B cell (primary cell): ENCODE measurements at regions not wholly inside any gene's neighbourhood (a gene's known extent, or its start where the extent isn't known, plus 50 kb on each side); places are given as distances from the start of the nearest gene placed in this dataset.

Experiments used
- ATAC-seq: fragments of 200-7000 bp; cut with Tn5 transposase; one replicate; pipeline ENCODE4 v1.10.0; 2021; ENCODE audit warnings: low read depth, mild to moderate bottlenecking, moderate number of reproducible peaks, moderate library complexity
- CTCF ChIA-PET: fragments of 350-600 bp; sonication (Branson Sonifier 250); formaldehyde crosslinking; loops from one replicate; lab custom pipeline; 2021; ENCODE audit warnings: antibody characterized with exemption, inconsistent platforms; lab: Charles Lee
- POLR2A ChIA-PET: fragments of 350-600 bp; sonication (Branson Sonifier 250); formaldehyde crosslinking; loops from one replicate; lab custom pipeline; 2021; ENCODE audit warnings: antibody characterized with exemption; lab: Charles Lee
- DNase-seq: peaks from one replicate; pipeline ENCODE4 v3.0.0; 2013
- H2AFZ ChIP-seq: 2 replicates; pipeline ENCODE4 v1.6.1; 2012; ENCODE audit warnings: mild to moderate bottlenecking, low read depth, low read length; ENCODE audit not compliant: insufficient read depth, poor library complexity, severe bottlenecking
- H3K27ac ChIP-seq, 2 donors: 1 replicate in 1 of 2; 2 replicates in 1 of 2; pipeline ENCODE4 v1.5.1; 2012 to 2013; ENCODE audit warnings: low read length in 2 of 2, mild to moderate bottlenecking in 2 of 2, moderate library complexity in 1 of 2
- H3K27me3 ChIP-seq, 4 experiments: fragments of 200-600 bp in 1 of 4; sonication (generic) in 1 of 4; replicated peaks in 1 of 4; 1 replicate in 2 of 4; 2 replicates in 2 of 4; pipeline versions ENCODE4 v1.6.1 to v1.7.0; 2013 to 2016; ENCODE audit warnings: low read length in 3 of 4, mild to moderate bottlenecking in 2 of 4, mixed read lengths in 1 of 4, moderate library complexity in 1 of 4; ENCODE audit not compliant: insufficient read depth in 4 of 4, control insufficient read depth in 3 of 4; ENCODE audit errors: control extremely low read depth in 1 of 4
- H3K36me3 ChIP-seq, 2 experiments: replicated peaks in 1 of 2; 1 replicate in 1 of 2; 2 replicates in 1 of 2; pipeline versions ENCODE4 v1.6.1 to v1.7.1; 2013; ENCODE audit warnings: low read length in 1 of 2; ENCODE audit not compliant: insufficient read depth in 2 of 2, control insufficient read depth in 1 of 2; ENCODE audit errors: control extremely low read depth in 1 of 2, extremely low read depth in 1 of 2
- H3K4me1 ChIP-seq, 2 donors: fragments of 200-600 bp in 1 of 2; sonication (generic) in 1 of 2; 1 replicate in 1 of 2; 2 replicates in 1 of 2; pipeline versions ENCODE4 v1.5.1 to v1.6.1; 2013 to 2017; ENCODE audit warnings: low read length in 2 of 2; ENCODE audit not compliant: control insufficient read depth in 2 of 2, insufficient read depth in 2 of 2
- H3K4me2 ChIP-seq: replicated peaks from 2 replicates; pipeline ENCODE3; 2012; ENCODE audit warnings: mild to moderate bottlenecking, low read depth, low read length; ENCODE audit not compliant: poor library complexity, severe bottlenecking
- H3K4me3 ChIP-seq, 5 experiments: fragments of 200-600 bp in 1 of 5; sonication (generic) in 1 of 5; 1 replicate in 3 of 5; 2 replicates in 2 of 5; pipeline versions ENCODE4 v1.5.1 to v1.7.0; 2011 to 2016; ENCODE audit warnings: low read length in 4 of 5, mild to moderate bottlenecking in 4 of 5, low read depth in 2 of 5, control low read depth in 1 of 5, moderate library complexity in 1 of 5; ENCODE audit not compliant: insufficient read depth in 1 of 5; ENCODE audit errors: control extremely low read depth in 1 of 5, extremely low read depth in 1 of 5
- H3K79me2 ChIP-seq: fragments of 200-600 bp; sonication (generic); one replicate; pipeline ENCODE4 v1.6.0; 2016; ENCODE audit warnings: low read length; ENCODE audit not compliant: control insufficient read depth, insufficient read depth
- H3K9ac ChIP-seq: fragments of 200-600 bp; sonication (generic); 2 replicates; pipeline ENCODE4 v1.6.1; 2017; ENCODE audit warnings: mild to moderate bottlenecking, low read length, moderate library complexity
- H3K9me3 ChIP-seq, 3 donors: one replicate each; pipeline versions ENCODE4 v1.6.1 to v1.7.1; 2013; ENCODE audit warnings: low read length in 2 of 3; ENCODE audit not compliant: control insufficient read depth in 2 of 3, insufficient read depth in 1 of 3; ENCODE audit errors: control extremely low read depth in 1 of 3
- H4K20me1 ChIP-seq: 2 replicates; pipeline ENCODE4 v1.6.0; 2012; ENCODE audit warnings: mild to moderate bottlenecking, low read length; ENCODE audit not compliant: insufficient read depth, control insufficient read depth, poor library complexity, severe bottlenecking
- H3K27ac Mint-ChIP-seq: one replicate; pipeline ENCODE4 v1.8.0; 2021; ENCODE audit warnings: mixed read lengths
- H3K27me3 Mint-ChIP-seq: one replicate; pipeline ENCODE4 v1.8.0; 2021; ENCODE audit warnings: mixed read lengths
- H3K4me1 Mint-ChIP-seq: one replicate; pipeline ENCODE4 v1.8.0; 2021; ENCODE audit warnings: mixed read lengths
- H3K4me3 Mint-ChIP-seq: one replicate; pipeline ENCODE4 v1.8.0; 2021; ENCODE audit warnings: mixed read lengths
- H3K9me3 Mint-ChIP-seq: one replicate; pipeline ENCODE4 v1.8.0; 2022; ENCODE audit warnings: mixed read lengths; ENCODE audit not compliant: insufficient read depth
- CTCF ChIP-seq: fragments of 200-600 bp; IDR thresholded peaks from one replicate; pipeline ENCODE4 v1.8.0; 2022; ENCODE audit warnings: antibody characterized with exemption, mild to moderate bottlenecking
- EZH2 ChIP-seq: IDR thresholded peaks from 2 replicates; pipeline ENCODE4 v1.6.1; 2012; ENCODE audit warnings: borderline replicate concordance, low read depth, mild to moderate bottlenecking, moderate library complexity, low read length; ENCODE audit not compliant: insufficient read depth, poor library complexity, severe bottlenecking
- whole genome bisulfite sequencing: methylation state at CpG from one replicate; pipeline ENCODE4 v1.1.5; 2013; ENCODE audit warnings: missing lambda C conversion rate; ENCODE audit not compliant: insufficient coverage; 5-methylcytosine and 5-hydroxymethylcytosine counted together
- intact Hi-C: fragments of 100-400 bp; cut with micrococcal nuclease; formaldehyde crosslinking; loops from one replicate; pipeline ENCODE4 v1.10.0; 2022

- ChIA-PET CTCF (no interaction called here), POLR2A (no interaction called here)
- DNase-seq, result no peak
- H3K4me3 ChIP-seq, result no peak overlapping the region
- Mint-ChIP-seq H3K9me3 (no peaks in the 10 kb centered on the region), H3K4me1 (no peaks in the 10 kb centered on the region), H3K27me3 (peaks cover 30% of the 10 kb centered on the region), H3K4me3 (no peak overlapping the region), H3K27ac (no peak overlapping the region)
- H3K79me2 ChIP-seq, result no peaks in the 10 kb centered on the region
- H2AFZ ChIP-seq, result no peak overlapping the region
- H3K4me2 ChIP-seq, result no peak overlapping the region
- intact Hi-C loops, result no loop called here
- H3K9me3 ChIP-seq, result no peaks in the 10 kb centered on the region
- H3K27ac ChIP-seq, result no peak overlapping the region
- WGBS, result 100% methylated on average over 1 of the region's 4 CpGs
- H3K36me3 ChIP-seq, result no peaks in the 10 kb centered on the region
- no peaks in the 10 kb centered on the region for H3K4me1 ChIP-seq
- H3K27me3 ChIP-seq, result no peaks in the 10 kb centered on the region
- H4K20me1 ChIP-seq, result no peaks in the 10 kb centered on the region
- no peak overlapping the region for H3K9ac ChIP-seq
- no peak for TF ChIP-seq EZH2
- TF ChIP-seq CTCF, result no peak
- ATAC-seq, result no peak
Measured at GRCh38 chr7:116441534-116441933, 58.0 kb upstream of the CAV2 start.

- Histone ChIP-seq H4K20me1 (no peaks in the 10 kb centered on the region), H2AFZ (no peak overlapping the region), H3K4me2 (no peak overlapping the region), H3K9ac (no peak overlapping the region), H3K27me3 (no peaks in the 10 kb centered on the region), H3K4me1 (no peaks in the 10 kb centered on the region), H3K27ac (no peak overlapping the region), H3K4me3 (no peak overlapping the region), H3K9me3 (no peaks in the 10 kb centered on the region), H3K36me3 (no peaks in the 10 kb centered on the region), H3K79me2 (no peaks in the 10 kb centered on the region)
- Mint-ChIP-seq H3K27me3 (peaks cover 29% of the 10 kb centered on the region), H3K4me1 (no peaks in the 10 kb centered on the region), H3K9me3 (no peaks in the 10 kb centered on the region), H3K4me3 (no peak overlapping the region), H3K27ac (no peak overlapping the region)
- intact Hi-C loops, result no loop called here
- ChIA-PET CTCF (no interaction called here), POLR2A (no interaction called here)
- ATAC-seq, result no peak
- DNase-seq, result no peak
- no peak for TF ChIP-seq EZH2
- no peak for TF ChIP-seq CTCF
- no CpG with 5 or more reads among the region's 1 CpG for WGBS
Measured at GRCh38 chr7:116443101-116443523, 56.4 kb upstream of the CAV2 start.
